ENCODE measurements at regions not wholly inside any gene's neighbourhood (a gene's known extent, or its start where the extent isn't known, plus 50 kb on each side); places are given as distances from the start of the nearest gene placed in this dataset.

- no peaks in the 10 kb centered on the region for H3K9me3 Mint-ChIP-seq
Observed at GRCh38 chr2:126506786-126507185, 149.2 kb upstream of the GYPC start.

GRCh38 chr2:126507425-126507911 is 148.5 kb upstream of the GYPC start:
- Mint-ChIP-seq H3K4me1 (peaks cover 43% of the 10 kb centered on the region), H3K27me3 (ENCODE audit: low read depth) (no peaks in the 10 kb centered on the region), H3K4me3 (no peak overlapping the region), H3K9me3 (no peaks in the 10 kb centered on the region), H3K27ac (peak overlapping the region in 2 of 3 experiments; percentile 33 to 58), H3K36me3 (ENCODE audit: low read depth) (no peaks in the 10 kb centered on the region)
- no peak for TF ChIP-seq CTCF (IDR thresholded peaks at IDR 0.05; ENCODE audit: unreplicated experiment in 3 of 3)

More at GRCh38 chr2:126506786-126507185, 149.2 kb upstream of the GYPC start:
- no peak overlapping the region for H3K27ac Mint-ChIP-seq
- H3K4me1 Mint-ChIP-seq = peaks cover 36% of the 10 kb centered on the region
- H3K4me3 Mint-ChIP-seq = no peak overlapping the region
- no peak for TF ChIP-seq CTCF (IDR thresholded peaks at IDR 0.05; ENCODE audit: unreplicated experiment in 3 of 3)
- H3K36me3 Mint-ChIP-seq (ENCODE audit: low read depth) = no peaks in the 10 kb centered on the region
- no peaks in the 10 kb centered on the region for H3K27me3 Mint-ChIP-seq (ENCODE audit: low read depth)

GRCh38 chr2:126510356-126510755 is 145.6 kb upstream of the GYPC start:
- TF ChIP-seq CTCF (IDR thresholded peaks at IDR 0.05; ENCODE audit: unreplicated experiment in 3 of 3) = no peak
- Mint-ChIP-seq H3K9me3 (no peaks in the 10 kb centered on the region), H3K36me3 (ENCODE audit: low read depth) (no peaks in the 10 kb centered on the region), H3K4me1 (peaks cover 54% of the 10 kb centered on the region), H3K4me3 (no peak overlapping the region), H3K27me3 (ENCODE audit: low read depth) (peaks cover 6% of the 10 kb centered on the region), H3K27ac (peak overlapping the region; percentile 2 to 54 (median 31))

GRCh38 chr2:126510960-126511359 is 145.0 kb upstream of the GYPC start:
- no peaks in the 10 kb centered on the region for H3K36me3 Mint-ChIP-seq (ENCODE audit: low read depth)
- no peak overlapping the region for H3K4me3 Mint-ChIP-seq
- peaks cover 6% of the 10 kb centered on the region for H3K27me3 Mint-ChIP-seq (ENCODE audit: low read depth)
- no peak for TF ChIP-seq CTCF (IDR thresholded peaks at IDR 0.05; ENCODE audit: unreplicated experiment in 3 of 3)
- H3K9me3 Mint-ChIP-seq = no peaks in the 10 kb centered on the region
- peaks cover 54% of the 10 kb centered on the region for H3K4me1 Mint-ChIP-seq
- peak overlapping the region; percentile 2 to 54 (median 31) for H3K27ac Mint-ChIP-seq

GRCh38 chr2:126512026-126512425 is 143.9 kb upstream of the GYPC start:
- Mint-ChIP-seq H3K9me3 (no peaks in the 10 kb centered on the region), H3K4me3 (no peak overlapping the region)

More at GRCh38 chr2:126512026-126512425, 143.9 kb upstream of the GYPC start:
- peaks cover 50% of the 10 kb centered on the region for H3K4me1 Mint-ChIP-seq
- H3K36me3 Mint-ChIP-seq (ENCODE audit: low read depth) = no peaks in the 10 kb centered on the region
- H3K27ac Mint-ChIP-seq = peak overlapping the region; percentile 2 to 31 (median 6)
- peaks cover 6% of the 10 kb centered on the region for H3K27me3 Mint-ChIP-seq (ENCODE audit: low read depth)
- TF ChIP-seq CTCF (IDR thresholded peaks at IDR 0.05; ENCODE audit: unreplicated experiment in 3 of 3) = no peak
